ENCODE measurements at regions not wholly inside any gene's neighbourhood (a gene's known extent, or its start where the extent isn't known, plus 50 kb on each side); places are given as distances from the start of the nearest gene placed in this dataset.

DNA sequence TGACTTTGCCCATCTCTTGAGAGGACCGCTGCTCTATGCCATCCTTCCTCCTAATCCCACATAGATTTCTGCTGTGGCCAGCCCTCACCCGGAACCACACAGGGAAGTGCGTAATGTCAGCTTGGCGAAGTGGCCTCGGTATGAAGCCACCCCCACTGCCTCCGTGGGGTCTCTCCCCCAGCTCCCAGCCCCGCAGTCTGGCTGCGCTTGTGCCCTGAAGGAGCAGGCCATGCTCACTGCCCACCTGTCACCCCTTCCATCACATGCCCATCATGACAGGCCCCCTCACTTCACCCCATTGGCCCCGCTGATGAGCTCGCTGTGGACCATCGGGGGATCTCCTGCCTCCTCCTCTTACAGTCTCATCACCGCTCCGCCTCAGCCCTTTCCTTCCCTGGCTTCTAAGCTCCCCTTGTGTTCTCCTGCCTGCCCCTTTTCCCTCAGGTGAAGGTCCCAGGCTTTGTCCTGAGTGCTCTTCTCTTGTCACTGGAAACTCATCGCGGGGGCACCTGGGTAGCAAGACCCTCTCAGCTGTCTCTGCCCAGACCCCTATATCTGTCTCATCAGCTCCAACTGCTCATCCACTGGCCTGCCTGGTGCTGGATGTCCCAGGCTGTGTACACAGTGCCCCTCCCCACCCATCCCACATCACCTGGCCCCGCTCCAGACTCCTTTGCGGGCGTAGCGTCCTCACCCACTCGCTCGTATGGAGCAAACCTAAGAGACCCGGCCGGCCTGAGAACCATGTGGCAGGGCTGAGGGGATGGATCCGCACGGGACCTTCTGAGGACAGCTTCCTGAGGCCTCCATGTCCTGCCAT, 81.7 kb downstream of the GLI2 start:
- H3K27ac ChIP-seq: no peak overlapping the region

DNA sequence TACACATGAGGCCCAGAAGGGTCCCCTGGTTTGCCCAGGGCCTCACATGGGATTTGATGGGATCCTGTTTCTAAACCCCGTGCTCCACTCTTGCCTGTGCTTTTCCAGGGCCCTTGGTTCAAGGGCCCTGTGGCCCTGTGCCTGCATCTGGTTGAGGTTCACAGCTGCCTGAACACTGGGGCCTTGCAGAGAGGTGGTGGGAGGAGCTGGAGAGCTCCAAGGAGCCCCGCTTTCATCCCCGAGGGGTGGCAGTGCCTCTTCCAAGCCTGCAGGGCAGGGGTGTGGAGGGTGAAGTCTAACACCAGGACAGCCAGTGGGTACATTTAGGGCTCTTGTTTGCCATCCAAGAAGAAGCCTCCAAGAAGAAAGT, 82.3 kb downstream of the GLI2 start:
- no peak overlapping the region for H3K4me3 ChIP-seq (ENCODE audit: low read depth in 1 of 2, low read length in 1 of 2)
- H3K27me3 ChIP-seq: no peaks in the 10 kb centered on the region
- H3K27ac ChIP-seq: no peak overlapping the region
- TF ChIP-seq, protein P1, sequence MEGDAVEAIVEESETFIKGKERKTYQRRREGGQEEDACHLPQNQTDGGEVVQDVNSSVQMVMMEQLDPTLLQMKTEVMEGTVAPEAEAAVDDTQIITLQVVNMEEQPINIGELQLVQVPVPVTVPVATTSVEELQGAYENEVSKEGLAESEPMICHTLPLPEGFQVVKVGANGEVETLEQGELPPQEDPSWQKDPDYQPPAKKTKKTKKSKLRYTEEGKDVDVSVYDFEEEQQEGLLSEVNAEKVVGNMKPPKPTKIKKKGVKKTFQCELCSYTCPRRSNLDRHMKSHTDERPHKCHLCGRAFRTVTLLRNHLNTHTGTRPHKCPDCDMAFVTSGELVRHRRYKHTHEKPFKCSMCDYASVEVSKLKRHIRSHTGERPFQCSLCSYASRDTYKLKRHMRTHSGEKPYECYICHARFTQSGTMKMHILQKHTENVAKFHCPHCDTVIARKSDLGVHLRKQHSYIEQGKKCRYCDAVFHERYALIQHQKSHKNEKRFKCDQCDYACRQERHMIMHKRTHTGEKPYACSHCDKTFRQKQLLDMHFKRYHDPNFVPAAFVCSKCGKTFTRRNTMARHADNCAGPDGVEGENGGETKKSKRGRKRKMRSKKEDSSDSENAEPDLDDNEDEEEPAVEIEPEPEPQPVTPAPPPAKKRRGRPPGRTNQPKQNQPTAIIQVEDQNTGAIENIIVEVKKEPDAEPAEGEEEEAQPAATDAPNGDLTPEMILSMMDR (IDR thresholded peaks at IDR 0.05): no peak
- H3K4me1 ChIP-seq (ENCODE audit: control insufficient read depth in 1 of 2, insufficient read depth in 1 of 2, low read depth in 1 of 2, low read length in 1 of 2): no peaks in the 10 kb centered on the region
- H3K9me3 ChIP-seq: no peaks in the 10 kb centered on the region
- H3K36me3 ChIP-seq: no peaks in the 10 kb centered on the region

More for the DNA sequence above, 81.7 kb downstream of the GLI2 start:
- no peaks in the 10 kb centered on the region for H3K4me1 ChIP-seq (ENCODE audit: control insufficient read depth in 1 of 2, insufficient read depth in 1 of 2, low read depth in 1 of 2, low read length in 1 of 2)
- H3K36me3 ChIP-seq: no peaks in the 10 kb centered on the region
- H3K9me3 ChIP-seq: no peaks in the 10 kb centered on the region
- TF ChIP-seq, protein P1 (IDR thresholded peaks at IDR 0.05): no peak
- no peaks in the 10 kb centered on the region for H3K27me3 ChIP-seq
- H3K4me3 ChIP-seq (ENCODE audit: low read depth in 1 of 2, low read length in 1 of 2): no peak overlapping the region

DNA sequence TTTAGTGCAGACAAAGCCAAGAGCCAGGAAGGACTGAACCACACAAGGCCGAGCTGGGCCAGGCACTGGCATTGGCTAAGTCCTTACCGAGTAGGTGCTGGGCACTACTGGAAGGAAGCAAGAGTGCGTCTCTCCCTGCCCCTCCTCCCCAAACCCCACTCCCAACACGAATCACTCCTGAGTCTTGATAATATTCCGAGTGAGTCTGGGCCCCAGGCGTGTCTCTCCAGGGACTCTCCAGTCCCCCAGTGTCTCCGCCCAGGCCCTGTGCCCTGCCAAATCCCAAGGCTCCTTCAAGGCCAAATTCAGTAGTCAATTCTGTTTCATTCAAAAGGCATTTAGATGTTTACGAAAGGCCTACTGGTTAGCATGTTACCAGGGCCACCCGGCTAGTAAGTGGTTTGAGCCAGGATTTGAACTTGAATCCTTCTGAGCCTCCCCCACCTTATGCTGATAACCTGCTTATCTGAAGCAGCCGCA, 82.8 kb downstream of the GLI2 start:
- no peaks in the 10 kb centered on the region for H3K27me3 ChIP-seq
- no peak overlapping the region for H3K27ac ChIP-seq
- no peaks in the 10 kb centered on the region for H3K4me1 ChIP-seq (ENCODE audit: control insufficient read depth in 1 of 2, insufficient read depth in 1 of 2, low read depth in 1 of 2, low read length in 1 of 2)
- H3K4me3 ChIP-seq (ENCODE audit: low read depth in 1 of 2, low read length in 1 of 2): no peak overlapping the region
- H3K9me3 ChIP-seq: no peaks in the 10 kb centered on the region
- no peaks in the 10 kb centered on the region for H3K36me3 ChIP-seq
- TF ChIP-seq, protein P1 (IDR thresholded peaks at IDR 0.05): no peak

DNA sequence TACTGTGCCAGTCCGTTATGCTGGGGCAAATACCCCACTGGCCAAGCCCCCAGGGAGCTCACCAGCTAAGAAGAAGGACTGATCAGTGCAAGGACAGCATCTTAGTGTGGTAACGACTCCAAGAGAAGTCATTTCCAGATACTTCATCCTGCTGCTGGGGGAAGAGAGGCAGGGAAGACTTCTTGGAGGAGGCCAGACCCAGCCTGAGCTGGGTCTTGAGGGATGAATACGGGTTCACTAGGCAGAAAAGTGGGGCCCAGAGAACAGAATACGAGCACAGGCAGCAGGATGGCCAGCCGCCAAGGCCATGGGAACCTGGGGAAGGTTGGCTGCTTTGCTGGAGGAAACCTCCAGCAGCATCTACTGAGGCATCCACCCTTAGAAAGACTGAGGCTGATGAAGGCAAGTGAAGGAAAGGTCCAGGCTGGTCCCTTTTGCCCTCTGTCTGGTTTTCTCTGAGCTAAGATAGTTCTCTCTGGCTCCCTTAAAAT, 84.1 kb downstream of the GLI2 start:
- Histone ChIP-seq H3K36me3 (no peaks in the 10 kb centered on the region), H3K27ac (no peak overlapping the region), H3K4me3 (ENCODE audit: low read depth in 1 of 2, low read length in 1 of 2) (no peak overlapping the region), H3K27me3 (no peaks in the 10 kb centered on the region), H3K9me3 (no peaks in the 10 kb centered on the region), H3K4me1 (ENCODE audit: control insufficient read depth in 1 of 2, insufficient read depth in 1 of 2, low read depth in 1 of 2, low read length in 1 of 2) (no peaks in the 10 kb centered on the region)
- TF ChIP-seq, protein P1 (IDR thresholded peaks at IDR 0.05): no peak

DNA sequence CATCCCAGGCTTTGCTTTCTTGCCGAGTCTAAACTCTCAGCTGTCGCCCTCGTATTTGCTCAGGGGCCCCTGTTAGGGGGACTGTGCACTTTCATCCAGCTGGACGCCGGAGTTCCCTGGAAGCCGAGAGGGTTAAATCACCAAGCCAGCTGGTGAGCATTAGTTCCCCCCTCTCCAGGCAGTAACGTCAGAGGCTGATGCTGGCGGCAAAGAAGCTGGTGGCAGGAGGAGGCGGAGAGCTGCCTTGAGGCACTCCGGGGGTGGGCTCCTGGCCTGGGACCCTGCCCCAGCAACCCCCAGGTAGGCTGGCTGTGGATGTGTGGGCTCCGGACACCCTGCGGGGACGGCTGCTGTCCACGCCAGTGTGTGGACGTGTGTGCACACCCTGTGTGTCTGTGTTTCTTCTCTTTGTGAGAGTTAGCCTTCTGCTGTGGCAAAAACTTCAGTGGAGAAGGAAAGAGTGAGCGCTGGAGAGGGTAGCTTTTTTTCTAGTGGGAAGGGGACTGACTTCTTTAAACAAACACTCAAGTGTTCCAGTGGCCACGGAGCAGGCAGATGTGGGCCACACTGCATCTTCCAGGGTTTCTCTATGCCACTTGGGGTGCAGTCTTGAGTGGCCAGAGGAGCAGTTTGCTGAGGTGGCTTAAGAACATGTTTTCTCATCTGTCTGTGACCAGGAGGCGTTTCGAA, 84.7 kb downstream of the GLI2 start:
- no peaks in the 10 kb centered on the region for H3K9me3 ChIP-seq
- H3K4me3 ChIP-seq (ENCODE audit: low read depth in 1 of 2, low read length in 1 of 2): no peak overlapping the region
- TF ChIP-seq, protein P1 (IDR thresholded peaks at IDR 0.05): no peak
- H3K36me3 ChIP-seq: no peaks in the 10 kb centered on the region
- no peak overlapping the region for H3K27ac ChIP-seq
- no peaks in the 10 kb centered on the region for H3K4me1 ChIP-seq (ENCODE audit: control insufficient read depth in 1 of 2, insufficient read depth in 1 of 2, low read depth in 1 of 2, low read length in 1 of 2)
- H3K27me3 ChIP-seq: no peaks in the 10 kb centered on the region
